GM23338 (cell line): ENCODE measurements at regions not wholly inside any gene's neighbourhood (a gene's known extent, or its start where the extent isn't known, plus 50 kb on each side); places are given as distances from the start of the nearest gene placed in this dataset.

Experiments
- ATAC-seq: fragments of 200-7000 bp; cut with Tn5 transposase; 3 replicates; pipeline ENCODE4 v1.9.1; 2020
- DNase-seq: peaks from one replicate; pipeline ENCODE4 v3.0.0-alpha.2; 2015; ENCODE audit warnings: low spot score
- H2AFZ ChIP-seq: fragments of 200-600 bp; sonication (generic); 2 replicates; pipeline ENCODE4 v1.8.0; 2016; ENCODE audit warnings: antibody characterized with exemption, mild to moderate bottlenecking, moderate library complexity
- H3F3A ChIP-seq: fragments of 200-600 bp; sonication (generic); replicated peaks from 2 replicates; pipeline ENCODE4 v1.8.0; 2017; ENCODE audit warnings: antibody characterized with exemption, mixed run types, low read depth
- H3K27ac ChIP-seq: fragments of 200-600 bp; sonication (generic); 2 replicates; pipeline ENCODE4 v1.6.1; 2016; ENCODE audit warnings: low read depth
- H3K27me3 ChIP-seq: fragments of 200-600 bp; sonication (generic); 2 replicates; pipeline ENCODE4 v1.8.0; 2016; ENCODE audit warnings: mild to moderate bottlenecking, mixed run types, moderate library complexity; ENCODE audit not compliant: insufficient read depth
- H3K36me3 ChIP-seq: fragments of 200-600 bp; sonication (generic); 2 replicates; pipeline ENCODE4 v1.8.0; 2016; ENCODE audit warnings: mild to moderate bottlenecking; ENCODE audit not compliant: insufficient read depth
- H3K4me1 ChIP-seq: fragments of 200-600 bp; sonication (generic); 2 replicates; pipeline ENCODE4 v1.8.0; 2016; ENCODE audit warnings: mild to moderate bottlenecking, moderate library complexity; ENCODE audit not compliant: insufficient read depth
- H3K4me2 ChIP-seq: fragments of 200-600 bp; sonication (generic); 2 replicates; pipeline ENCODE4 v1.7.1; 2017; ENCODE audit warnings: mixed run types
- H3K4me3 ChIP-seq: fragments of 200-600 bp; sonication (generic); 2 replicates; pipeline ENCODE4 v1.6.1; 2016; ENCODE audit warnings: mixed run types
- H3K79me2 ChIP-seq: fragments of 200-600 bp; sonication (generic); replicated peaks from 2 replicates; pipeline ENCODE4 v1.8.0; 2017; ENCODE audit warnings: mild to moderate bottlenecking; ENCODE audit not compliant: insufficient read depth
- H3K9me2 ChIP-seq: fragments of 200-600 bp; sonication (generic); 2 replicates; pipeline ENCODE4 v1.8.0; 2017; ENCODE audit not compliant: insufficient read depth
- H4K20me1 ChIP-seq: fragments of 200-600 bp; sonication (generic); replicated peaks from 2 replicates; pipeline ENCODE4 v1.8.0; 2017; ENCODE audit warnings: mild to moderate bottlenecking; ENCODE audit not compliant: insufficient read depth
- H3K27ac Mint-ChIP-seq: 2 replicates; pipeline ENCODE4 v1.8.0; 2020; ENCODE audit warnings: inconsistent platforms, mild to moderate bottlenecking, moderate library complexity, mixed read lengths
- H3K27me3 Mint-ChIP-seq: 3 replicates; pipeline ENCODE4 v1.8.0; 2022; ENCODE audit warnings: low read depth, mild to moderate bottlenecking, moderate library complexity, mixed read lengths, inconsistent platforms; ENCODE audit not compliant: insufficient read depth, poor library complexity
- H3K36me3 Mint-ChIP-seq: 3 replicates; pipeline ENCODE4 v1.8.0; 2021; ENCODE audit warnings: low read depth, mild to moderate bottlenecking, inconsistent platforms, moderate library complexity, mixed read lengths
- H3K4me1 Mint-ChIP-seq: 3 replicates; pipeline ENCODE4 v1.8.0; 2020; ENCODE audit warnings: mild to moderate bottlenecking, inconsistent platforms, mixed read lengths
- H3K4me3 Mint-ChIP-seq: 3 replicates; pipeline ENCODE4 v1.8.0; 2021; ENCODE audit warnings: moderate library complexity, mild to moderate bottlenecking, inconsistent platforms, mixed read lengths
- H3K9me3 Mint-ChIP-seq: 3 replicates; pipeline ENCODE4 v1.8.0; 2020; ENCODE audit warnings: moderate library complexity, mild to moderate bottlenecking, inconsistent platforms, mixed read lengths
- CREB1 ChIP-seq: fragments of 250-450 bp; sonication (Bioruptor Pico); IDR thresholded peaks from 2 replicates; pipeline ENCODE4 v1.5.0; 2020; ENCODE audit warnings: low read depth, mild to moderate bottlenecking, moderate library complexity
- CTCF ChIP-seq, 2 experiments: fragments of 200-600 bp in 1 of 2; sonication (generic) in 1 of 2; conservative IDR thresholded peaks; 2 replicates each; pipeline versions ENCODE4 v1.5.1 to v1.6.1; 2016 to 2017; ENCODE audit warnings: antibody characterized with exemption in 2 of 2, low read depth in 2 of 2, mild to moderate bottlenecking in 2 of 2, moderate library complexity in 1 of 2
- ETS1 ChIP-seq: IDR thresholded peaks from 2 replicates; pipeline ENCODE4 v1.6.1; 2016; ENCODE audit warnings: antibody characterized with exemption
- EZH2 ChIP-seq: fragments of 200-600 bp; sonication (generic); IDR thresholded peaks from one replicate; pipeline ENCODE4 v1.8.0; 2017; ENCODE audit warnings: antibody characterized with exemption, mild to moderate bottlenecking, low read depth; ENCODE audit not compliant: unreplicated experiment
- EZH2phosphoT487 ChIP-seq: fragments of 200-600 bp; sonication (generic); IDR thresholded peaks from one replicate; pipeline ENCODE4 v1.8.1; 2018; ENCODE audit warnings: antibody characterized with exemption; ENCODE audit not compliant: unreplicated experiment
- JUNB ChIP-seq: IDR thresholded peaks from one replicate; pipeline ENCODE4 v1.6.1; 2016; ENCODE audit warnings: antibody characterized with exemption; ENCODE audit not compliant: unreplicated experiment
- NANOG ChIP-seq: IDR thresholded peaks from 2 replicates; pipeline ENCODE4 v1.6.1; 2016; ENCODE audit warnings: antibody characterized with exemption, borderline replicate concordance
- POLR2AphosphoS5 ChIP-seq: IDR thresholded peaks from 2 replicates; pipeline ENCODE4 v1.6.1; 2016; ENCODE audit warnings: antibody characterized with exemption, low read depth
- REST ChIP-seq: IDR thresholded peaks from one replicate; pipeline ENCODE4 v1.6.1; 2018; ENCODE audit warnings: antibody characterized with exemption; ENCODE audit not compliant: unreplicated experiment
- STAT1 ChIP-seq: IDR thresholded peaks from one replicate; pipeline ENCODE4 v1.6.1; 2016; ENCODE audit warnings: antibody characterized with exemption; ENCODE audit not compliant: unreplicated experiment
- ZNF114 ChIP-seq: fragments of 250-450 bp; sonication (Bioruptor Pico); IDR thresholded peaks from 2 replicates; pipeline ENCODE4 v1.5.0; 2020; ENCODE audit warnings: mild to moderate bottlenecking, moderate library complexity
- ZNF331 ChIP-seq: fragments of 250-450 bp; sonication (Bioruptor Pico); IDR thresholded peaks from 2 replicates; pipeline ENCODE4 v1.5.0; 2020; ENCODE audit warnings: low read depth, mild to moderate bottlenecking, moderate library complexity
- ZNF462 ChIP-seq: fragments of 250-450 bp; sonication (Bioruptor Pico); IDR thresholded peaks from 2 replicates; pipeline ENCODE4 v1.5.0; 2020; ENCODE audit warnings: mild to moderate bottlenecking, moderate library complexity

- no peak for DNase-seq
- H3K4me2 ChIP-seq = no peak overlapping the region
- Mint-ChIP-seq H3K9me3 (peaks cover 31% of the 10 kb centered on the region), H3K27ac (no peak overlapping the region), H3K27me3 (no peaks in the 10 kb centered on the region), H3K4me1 (no peaks in the 10 kb centered on the region), H3K36me3 (peaks cover 15% of the 10 kb centered on the region), H3K4me3 (no peak overlapping the region)
- no peak for ATAC-seq
- no peaks in the 10 kb centered on the region for H3F3A ChIP-seq
- no peaks in the 10 kb centered on the region for H3K27me3 ChIP-seq
- H2AFZ ChIP-seq = peak overlapping the region; percentile 52; the same call in 1 of the 2 replicates
- H4K20me1 ChIP-seq = no peaks in the 10 kb centered on the region
- no peak for TF ChIP-seq REST
- TF ChIP-seq STAT1 = no peak
- no peak for TF ChIP-seq CTCF (conservative IDR thresholded peaks at IDR 0.05; ENCODE audit: low read depth in 2 of 2)
- TF ChIP-seq EZH2 = no peak
- no peak for TF ChIP-seq ETS1
- TF ChIP-seq ZNF462 = no peak
- TF ChIP-seq POLR2AphosphoS5 = no peak
- no peak for TF ChIP-seq EZH2phosphoT487
- TF ChIP-seq NANOG = no peak
- TF ChIP-seq ZNF331 (CRISPR knock-in tag) = no peak
- no peak for TF ChIP-seq JUNB
- TF ChIP-seq ZNF114 (CRISPR knock-in tag) = no peak
- TF ChIP-seq CREB1 = no peak
- no peak overlapping the region for H3K4me3 ChIP-seq
- H3K4me1 ChIP-seq = no peaks in the 10 kb centered on the region
- no peaks in the 10 kb centered on the region for H3K36me3 ChIP-seq
- no peaks in the 10 kb centered on the region for H3K79me2 ChIP-seq
- no peak overlapping the region for H3K27ac ChIP-seq
- H3K9me2 ChIP-seq = no peaks in the 10 kb centered on the region
Measured at GRCh38 chr11:29937526-29937925, 79.3 kb downstream of the KCNA4 start.
